GM12892 (cell line): ENCODE measurements at regions not wholly inside any gene's neighbourhood (a gene's known extent, or its start where the extent isn't known, plus 50 kb on each side); places are given as distances from the start of the nearest gene placed in this dataset.

ENCODE experiments used
- POLR2A ChIP-seq: IDR thresholded peaks from 2 replicates; pipeline ENCODE4 v1.6.1; 2011; ENCODE audit warnings: low read depth, low read length, control low read depth
- POLR2AphosphoS5 ChIP-seq: IDR thresholded peaks from 2 replicates; pipeline ENCODE4 v1.6.1; 2011; ENCODE audit warnings: low read depth, low read length, control low read depth
- TAF1 ChIP-seq: IDR thresholded peaks from 2 replicates; pipeline ENCODE4 v1.6.1; 2011; ENCODE audit warnings: low read depth, mild to moderate bottlenecking, control low read depth, low read length, borderline replicate concordance

GRCh38 chr18:2424420-2424819 lies 146.9 kb downstream of the METTL4 start:
- TF ChIP-seq POLR2AphosphoS5, result no peak
- no peak for TF ChIP-seq POLR2A
- TF ChIP-seq TAF1, result no peak
